ENCODE measurements at regions not wholly inside any gene's neighbourhood (a gene's known extent, or its start where the extent isn't known, plus 50 kb on each side); places are given as distances from the start of the nearest gene placed in this dataset.

- Mint-ChIP-seq H3K9me3 (no peaks in the 10 kb centered on the region), H3K27me3 (ENCODE audit: low read depth) (peaks cover 7% of the 10 kb centered on the region), H3K4me1 (peaks cover 30% of the 10 kb centered on the region), H3K36me3 (no peaks in the 10 kb centered on the region), H3K4me3 (no peak overlapping the region), H3K27ac (no peak overlapping the region)
- TF ChIP-seq CTCF (IDR thresholded peaks at IDR 0.05; ENCODE audit: unreplicated experiment) = no peak
- no peak for DNase-seq (ENCODE audit: low spot score in 2 of 2, unreplicated experiment in 2 of 2)
These were observed 436.2 kb upstream of the SUCLG2 start for GRCh38 chr3:68090571-68090970.

GRCh38 chr3:68089572-68090011 lies 435.2 kb upstream of the SUCLG2 start:
- DNase-seq (ENCODE audit: low spot score in 2 of 2, unreplicated experiment in 2 of 2) = no peak
- no peak overlapping the region for H3K4me3 Mint-ChIP-seq
- H3K27ac Mint-ChIP-seq = peak overlapping the region; percentile 15
- H3K27me3 Mint-ChIP-seq (ENCODE audit: low read depth) = peaks cover 7% of the 10 kb centered on the region
- H3K36me3 Mint-ChIP-seq = no peaks in the 10 kb centered on the region
- H3K9me3 Mint-ChIP-seq = no peaks in the 10 kb centered on the region
- TF ChIP-seq CTCF (IDR thresholded peaks at IDR 0.05; ENCODE audit: unreplicated experiment) = no peak
- H3K4me1 Mint-ChIP-seq = peaks cover 30% of the 10 kb centered on the region

GRCh38 chr3:68088636-68089035 lies 434.2 kb upstream of the SUCLG2 start:
- Mint-ChIP-seq H3K9me3 (no peaks in the 10 kb centered on the region), H3K4me3 (no peak overlapping the region), H3K4me1 (peaks cover 30% of the 10 kb centered on the region), H3K27ac (peak overlapping the region; percentile 2), H3K36me3 (no peaks in the 10 kb centered on the region), H3K27me3 (ENCODE audit: low read depth) (peaks cover 8% of the 10 kb centered on the region)
- TF ChIP-seq CTCF (IDR thresholded peaks at IDR 0.05; ENCODE audit: unreplicated experiment) = no peak
- DNase-seq (ENCODE audit: low spot score in 2 of 2, unreplicated experiment in 2 of 2) = no peak

GRCh38 chr3:68088216-68088615 lies 433.8 kb upstream of the SUCLG2 start:
- H3K27ac Mint-ChIP-seq = no peak overlapping the region
- peaks cover 30% of the 10 kb centered on the region for H3K4me1 Mint-ChIP-seq
- no peak for TF ChIP-seq CTCF (IDR thresholded peaks at IDR 0.05; ENCODE audit: unreplicated experiment)
- no peak for DNase-seq (ENCODE audit: low spot score in 2 of 2, unreplicated experiment in 2 of 2)
- H3K4me3 Mint-ChIP-seq = no peak overlapping the region
- no peaks in the 10 kb centered on the region for H3K9me3 Mint-ChIP-seq
- H3K36me3 Mint-ChIP-seq = no peaks in the 10 kb centered on the region
- peaks cover 8% of the 10 kb centered on the region for H3K27me3 Mint-ChIP-seq (ENCODE audit: low read depth)

GRCh38 chr3:68072062-68072461 lies 417.6 kb upstream of the SUCLG2 start:
- no peak overlapping the region for H3K4me3 Mint-ChIP-seq
- H3K27me3 Mint-ChIP-seq (ENCODE audit: low read depth) = peaks cover 7% of the 10 kb centered on the region
- TF ChIP-seq CTCF (IDR thresholded peaks at IDR 0.05; ENCODE audit: unreplicated experiment) = no peak
- peaks cover 24% of the 10 kb centered on the region for H3K9me3 Mint-ChIP-seq
- DNase-seq (ENCODE audit: low spot score in 2 of 2, unreplicated experiment in 2 of 2) = no peak
- no peaks in the 10 kb centered on the region for H3K4me1 Mint-ChIP-seq
- no peak overlapping the region for H3K27ac Mint-ChIP-seq
- no peaks in the 10 kb centered on the region for H3K36me3 Mint-ChIP-seq

- H3K27me3 Mint-ChIP-seq (ENCODE audit: low read depth) = peaks cover 9% of the 10 kb centered on the region
These were observed 415.8 kb upstream of the SUCLG2 start for GRCh38 chr3:68070186-68070585.

More at GRCh38 chr3:68070186-68070585, 415.8 kb upstream of the SUCLG2 start:
- TF ChIP-seq CTCF (IDR thresholded peaks at IDR 0.05; ENCODE audit: unreplicated experiment) = no peak
- Mint-ChIP-seq H3K4me3 (no peak overlapping the region), H3K4me1 (no peaks in the 10 kb centered on the region), H3K36me3 (no peaks in the 10 kb centered on the region), H3K27ac (no peak overlapping the region), H3K9me3 (peaks cover 21% of the 10 kb centered on the region)
- no peak for DNase-seq (ENCODE audit: low spot score in 2 of 2, unreplicated experiment in 2 of 2)

Data from mesothelial cell of epicardium (in vitro differentiated cells).